HL-60 (cell line): ENCODE measurements at regions not wholly inside any gene's neighbourhood (a gene's known extent, or its start where the extent isn't known, plus 50 kb on each side); places are given as distances from the start of the nearest gene placed in this dataset.

ENCODE experiments used
- DNase-seq, 2 experiments: peaks; one replicate each; pipeline ENCODE4 v3.0.0-alpha.2; 2010 to 2020; ENCODE audit warnings: low read depth in 1 of 2, low spot score in 1 of 2
- H3K27ac ChIP-seq: fragments of 250-450 bp; sonication (Bioruptor Pico); replicated peaks from 2 replicates; pipeline ENCODE4 v1.5.1; 2020; ENCODE audit warnings: mild to moderate bottlenecking, moderate library complexity
- H3K27me3 ChIP-seq: fragments of 250-450 bp; sonication (Bioruptor Pico); 2 replicates; pipeline ENCODE4 v1.5.1; 2021; ENCODE audit warnings: mild to moderate bottlenecking, moderate library complexity; ENCODE audit not compliant: insufficient read depth, poor library complexity, severe bottlenecking
- H3K4me3 ChIP-seq: replicated peaks from 2 replicates; pipeline ENCODE4 v1.5.1; 2011; ENCODE audit warnings: mild to moderate bottlenecking, control low read depth, low read length; ENCODE audit not compliant: insufficient read depth
- CTCF ChIP-seq: IDR thresholded peaks from one replicate; pipeline ENCODE4 v1.5.1; 2011; ENCODE audit warnings: low read length, control low read depth, inconsistent platforms; ENCODE audit not compliant: insufficient read depth
- GABPA ChIP-seq: IDR thresholded peaks from 2 replicates; pipeline ENCODE4 v1.6.1; 2012; ENCODE audit warnings: low read depth
- POLR2AphosphoS5 ChIP-seq: IDR thresholded peaks from 2 replicates; pipeline ENCODE4 v1.6.1; 2012; ENCODE audit warnings: low read depth
- SPI1 ChIP-seq: IDR thresholded peaks from 2 replicates; pipeline ENCODE4 v1.6.1; 2012; ENCODE audit warnings: low read depth, mild to moderate bottlenecking, borderline replicate concordance
- TF ChIP-seq, protein P1 (sequence below): IDR thresholded peaks from 2 replicates; pipeline ENCODE4 v1.6.1; 2012; ENCODE audit warnings: low read depth; ENCODE audit not compliant: insufficient replicate concordance

DNA sequence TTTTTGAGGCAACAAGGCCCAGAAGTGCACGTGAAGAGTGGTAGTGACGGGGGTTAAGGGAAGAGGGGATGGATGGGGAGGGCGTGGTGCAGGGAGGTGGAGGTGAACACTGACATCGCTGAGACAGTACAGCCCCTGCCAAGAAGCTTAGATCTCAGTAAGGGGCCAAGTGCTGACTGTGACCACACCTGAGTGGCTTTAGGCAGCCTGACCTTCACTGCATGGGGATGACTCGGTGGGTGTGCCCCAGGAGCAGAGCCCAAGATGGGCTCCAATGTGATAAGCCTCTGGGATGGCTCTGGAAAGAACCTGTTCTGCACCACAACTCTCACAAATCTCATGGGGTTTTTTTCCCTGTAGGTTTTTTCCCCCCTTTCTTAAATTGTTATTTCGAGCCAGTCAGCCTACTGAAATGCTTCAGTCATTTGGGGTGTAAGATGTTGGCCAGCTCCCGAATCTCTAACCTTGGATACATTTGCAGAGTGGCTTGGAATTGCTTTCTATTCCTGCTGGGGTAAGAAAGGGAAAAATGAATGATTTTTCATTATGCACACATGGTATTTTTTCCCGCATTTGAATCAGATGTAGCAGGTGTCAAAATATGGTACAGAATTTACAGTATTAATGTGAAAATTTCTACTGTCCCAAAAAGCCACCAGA lies 165.0 kb downstream of the TM9SF2 start:
- no peaks in the 10 kb centered on the region for H3K27me3 ChIP-seq
- DNase-seq: no peak
- H3K4me3 ChIP-seq: no peak overlapping the region
- H3K27ac ChIP-seq: no peak overlapping the region
- TF ChIP-seq, protein P1, sequence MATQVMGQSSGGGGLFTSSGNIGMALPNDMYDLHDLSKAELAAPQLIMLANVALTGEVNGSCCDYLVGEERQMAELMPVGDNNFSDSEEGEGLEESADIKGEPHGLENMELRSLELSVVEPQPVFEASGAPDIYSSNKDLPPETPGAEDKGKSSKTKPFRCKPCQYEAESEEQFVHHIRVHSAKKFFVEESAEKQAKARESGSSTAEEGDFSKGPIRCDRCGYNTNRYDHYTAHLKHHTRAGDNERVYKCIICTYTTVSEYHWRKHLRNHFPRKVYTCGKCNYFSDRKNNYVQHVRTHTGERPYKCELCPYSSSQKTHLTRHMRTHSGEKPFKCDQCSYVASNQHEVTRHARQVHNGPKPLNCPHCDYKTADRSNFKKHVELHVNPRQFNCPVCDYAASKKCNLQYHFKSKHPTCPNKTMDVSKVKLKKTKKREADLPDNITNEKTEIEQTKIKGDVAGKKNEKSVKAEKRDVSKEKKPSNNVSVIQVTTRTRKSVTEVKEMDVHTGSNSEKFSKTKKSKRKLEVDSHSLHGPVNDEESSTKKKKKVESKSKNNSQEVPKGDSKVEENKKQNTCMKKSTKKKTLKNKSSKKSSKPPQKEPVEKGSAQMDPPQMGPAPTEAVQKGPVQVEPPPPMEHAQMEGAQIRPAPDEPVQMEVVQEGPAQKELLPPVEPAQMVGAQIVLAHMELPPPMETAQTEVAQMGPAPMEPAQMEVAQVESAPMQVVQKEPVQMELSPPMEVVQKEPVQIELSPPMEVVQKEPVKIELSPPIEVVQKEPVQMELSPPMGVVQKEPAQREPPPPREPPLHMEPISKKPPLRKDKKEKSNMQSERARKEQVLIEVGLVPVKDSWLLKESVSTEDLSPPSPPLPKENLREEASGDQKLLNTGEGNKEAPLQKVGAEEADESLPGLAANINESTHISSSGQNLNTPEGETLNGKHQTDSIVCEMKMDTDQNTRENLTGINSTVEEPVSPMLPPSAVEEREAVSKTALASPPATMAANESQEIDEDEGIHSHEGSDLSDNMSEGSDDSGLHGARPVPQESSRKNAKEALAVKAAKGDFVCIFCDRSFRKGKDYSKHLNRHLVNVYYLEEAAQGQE: no peak
- TF ChIP-seq GABPA (no peak), SPI1 (no peak), CTCF (no peak), POLR2AphosphoS5 (no peak)

- no peak for TF ChIP-seq CTCF
- TF ChIP-seq SPI1: no peak
- TF ChIP-seq, protein P1: no peak
- Histone ChIP-seq H3K27ac (no peak overlapping the region), H3K27me3 (no peaks in the 10 kb centered on the region), H3K4me3 (no peak overlapping the region)
- DNase-seq: no peak
Measured at GRCh38 chr13:99665711-99666110, 164.4 kb downstream of the TM9SF2 start.

DNA sequence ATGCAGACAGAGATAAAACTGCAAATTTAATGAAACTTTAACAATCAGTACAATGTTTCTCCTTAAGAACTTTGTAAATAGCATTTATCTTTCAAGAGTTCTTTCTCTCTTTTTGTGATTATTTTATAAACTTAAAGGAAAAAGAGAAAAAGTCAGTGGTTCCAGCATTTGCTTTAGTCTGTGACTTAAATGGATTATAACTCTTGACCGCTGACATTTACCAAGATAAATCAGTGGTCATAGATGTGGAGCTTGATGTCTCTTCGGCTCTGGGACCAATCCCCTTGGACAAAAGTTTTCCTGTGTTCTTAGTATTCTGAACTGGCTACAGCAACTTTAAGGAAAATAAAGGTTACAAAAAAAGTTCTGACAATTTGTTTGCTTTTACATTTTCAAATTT lies 162.6 kb downstream of the TM9SF2 start:
- no peak for TF ChIP-seq POLR2AphosphoS5
- DNase-seq: no peak

GRCh38 chr13:99663185-99663825 lies 162.0 kb downstream of the TM9SF2 start:
- no peak for TF ChIP-seq GABPA
- TF ChIP-seq POLR2AphosphoS5: no peak
- TF ChIP-seq CTCF: no peak
- TF ChIP-seq SPI1: no peak
- TF ChIP-seq, protein P1: no peak
- no peak for DNase-seq

More for the DNA sequence above, 162.6 kb downstream of the TM9SF2 start:
- no peak overlapping the region for H3K4me3 ChIP-seq
- H3K27me3 ChIP-seq: no peaks in the 10 kb centered on the region
- H3K27ac ChIP-seq: no peak overlapping the region

More at GRCh38 chr13:99663185-99663825, 162.0 kb downstream of the TM9SF2 start:
- Histone ChIP-seq H3K27ac (no peak overlapping the region), H3K27me3 (no peaks in the 10 kb centered on the region), H3K4me3 (no peak overlapping the region)
